Neutrophil (primary cell): ENCODE measurements at regions not wholly inside any gene's neighbourhood (a gene's known extent, or its start where the extent isn't known, plus 50 kb on each side); places are given as distances from the start of the nearest gene placed in this dataset.

Experiments used
- H3K27ac ChIP-seq: fragments of 200-600 bp; sonication (generic); 2 replicates; pipeline ENCODE4 v1.5.1; 2016; ENCODE audit warnings: mild to moderate bottlenecking, moderate library complexity
- H3K27me3 ChIP-seq: fragments of 200-600 bp; sonication (generic); 2 replicates; pipeline ENCODE4 v1.6.0; 2016; ENCODE audit warnings: mild to moderate bottlenecking
- H3K36me3 ChIP-seq: fragments of 200-600 bp; sonication (generic); 2 replicates; pipeline ENCODE4 v1.5.1; 2017
- H3K4me1 ChIP-seq, 2 experiments: fragments of 200-600 bp in 1 of 2; sonication (generic) in 1 of 2; 1 replicate in 1 of 2; 2 replicates in 1 of 2; pipeline versions ENCODE4 v1.5.1 to v1.6.1; 2013 to 2016; ENCODE audit warnings: low read depth in 1 of 2, low read length in 1 of 2, mild to moderate bottlenecking in 1 of 2, moderate library complexity in 1 of 2; ENCODE audit not compliant: control insufficient read depth in 1 of 2, insufficient read depth in 1 of 2
- H3K4me3 ChIP-seq, 2 experiments: fragments of 200-600 bp in 1 of 2; sonication (generic) in 1 of 2; 1 replicate in 1 of 2; 2 replicates in 1 of 2; pipeline ENCODE4 v1.5.1; 2013 to 2016; ENCODE audit warnings: low read depth in 1 of 2, low read length in 1 of 2, mild to moderate bottlenecking in 1 of 2, moderate library complexity in 1 of 2
- H3K9me3 ChIP-seq: fragments of 200-600 bp; sonication (generic); 2 replicates; pipeline ENCODE4 v1.5.1; 2016
- TF ChIP-seq, protein P1 (sequence below): fragments of 200-600 bp; sonication (generic); IDR thresholded peaks from 2 replicates; pipeline ENCODE4 v1.5.1; 2016; ENCODE audit warnings: antibody characterized with exemption

DNA sequence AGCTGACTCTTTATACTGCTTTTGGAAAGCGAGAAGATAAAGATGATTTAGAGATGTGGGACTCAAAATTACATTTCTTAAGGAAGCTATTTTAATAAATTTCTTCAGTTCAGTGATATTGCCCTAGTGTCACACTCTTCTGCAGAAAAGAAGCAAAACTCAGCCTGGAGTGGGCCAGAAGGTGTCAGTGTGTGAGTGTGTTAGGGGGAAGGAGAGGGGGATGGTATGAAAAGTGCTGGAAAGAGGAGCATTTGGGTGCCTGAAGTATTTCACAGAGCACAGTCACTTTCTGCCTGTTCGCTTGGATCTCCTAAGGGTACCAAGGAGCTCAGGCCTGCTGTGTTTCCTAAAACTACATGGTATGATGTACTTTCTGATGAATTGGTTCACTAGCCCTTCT lies 84.5 kb upstream of the FRY start:
- Histone ChIP-seq H3K36me3 (no peaks in the 10 kb centered on the region), H3K4me1 (peaks cover 51 to 57% of the 10 kb centered on the region in 2 experiments), H3K4me3 (no peak overlapping the region), H3K27ac (no peak overlapping the region), H3K9me3 (no peaks in the 10 kb centered on the region), H3K27me3 (no peaks in the 10 kb centered on the region)
- TF ChIP-seq, protein P1, sequence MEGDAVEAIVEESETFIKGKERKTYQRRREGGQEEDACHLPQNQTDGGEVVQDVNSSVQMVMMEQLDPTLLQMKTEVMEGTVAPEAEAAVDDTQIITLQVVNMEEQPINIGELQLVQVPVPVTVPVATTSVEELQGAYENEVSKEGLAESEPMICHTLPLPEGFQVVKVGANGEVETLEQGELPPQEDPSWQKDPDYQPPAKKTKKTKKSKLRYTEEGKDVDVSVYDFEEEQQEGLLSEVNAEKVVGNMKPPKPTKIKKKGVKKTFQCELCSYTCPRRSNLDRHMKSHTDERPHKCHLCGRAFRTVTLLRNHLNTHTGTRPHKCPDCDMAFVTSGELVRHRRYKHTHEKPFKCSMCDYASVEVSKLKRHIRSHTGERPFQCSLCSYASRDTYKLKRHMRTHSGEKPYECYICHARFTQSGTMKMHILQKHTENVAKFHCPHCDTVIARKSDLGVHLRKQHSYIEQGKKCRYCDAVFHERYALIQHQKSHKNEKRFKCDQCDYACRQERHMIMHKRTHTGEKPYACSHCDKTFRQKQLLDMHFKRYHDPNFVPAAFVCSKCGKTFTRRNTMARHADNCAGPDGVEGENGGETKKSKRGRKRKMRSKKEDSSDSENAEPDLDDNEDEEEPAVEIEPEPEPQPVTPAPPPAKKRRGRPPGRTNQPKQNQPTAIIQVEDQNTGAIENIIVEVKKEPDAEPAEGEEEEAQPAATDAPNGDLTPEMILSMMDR: no peak

DNA sequence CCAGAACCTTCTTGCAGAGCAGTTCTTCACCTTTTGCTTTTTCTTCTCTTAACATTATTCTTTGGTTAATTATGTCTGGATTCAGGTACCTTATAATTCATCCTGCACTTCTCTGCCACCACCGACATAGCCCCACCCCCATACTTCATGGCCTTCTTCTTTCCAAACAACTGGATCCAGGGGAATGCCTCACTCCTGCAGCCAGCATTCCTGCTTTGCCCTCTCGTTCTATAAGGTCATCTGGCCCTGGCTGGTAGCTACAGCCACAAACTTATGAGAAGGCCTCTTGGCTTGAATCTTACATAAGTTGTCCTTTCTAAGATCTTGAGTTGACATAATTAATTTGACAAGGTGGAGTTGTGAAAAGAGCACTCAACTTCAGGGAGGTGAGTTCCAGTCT lies 84.1 kb upstream of the FRY start:
- Histone ChIP-seq H3K36me3 (peaks cover 1% of the 10 kb centered on the region), H3K9me3 (no peaks in the 10 kb centered on the region), H3K4me1 (peaks cover 51 to 57% of the 10 kb centered on the region in 2 experiments), H3K27me3 (no peaks in the 10 kb centered on the region), H3K27ac (peak overlapping the region; percentile 14), H3K4me3 (no peak overlapping the region)
- TF ChIP-seq, protein P1: no peak

- Histone ChIP-seq H3K36me3 (peaks cover 6% of the 10 kb centered on the region), H3K4me1 (peaks cover 49 to 52% of the 10 kb centered on the region in 2 experiments), H3K27me3 (no peaks in the 10 kb centered on the region), H3K9me3 (no peaks in the 10 kb centered on the region), H3K4me3 (no peak overlapping the region), H3K27ac (peak overlapping the region; percentile 83)
- TF ChIP-seq, protein P1: no peak
Measured at GRCh38 chr13:31949486-31949885, 82.1 kb upstream of the FRY start.

- TF ChIP-seq, protein P1: no peak
- H3K27me3 ChIP-seq: no peaks in the 10 kb centered on the region
- H3K4me3 ChIP-seq: no peak overlapping the region
- H3K27ac ChIP-seq: peak overlapping the region; percentile 83
- peaks cover 6% of the 10 kb centered on the region for H3K36me3 ChIP-seq
- H3K4me1 ChIP-seq: peaks cover 42 to 45% of the 10 kb centered on the region in 2 experiments
- H3K9me3 ChIP-seq: no peaks in the 10 kb centered on the region
Measured at GRCh38 chr13:31950111-31950815, 81.3 kb upstream of the FRY start.

DNA sequence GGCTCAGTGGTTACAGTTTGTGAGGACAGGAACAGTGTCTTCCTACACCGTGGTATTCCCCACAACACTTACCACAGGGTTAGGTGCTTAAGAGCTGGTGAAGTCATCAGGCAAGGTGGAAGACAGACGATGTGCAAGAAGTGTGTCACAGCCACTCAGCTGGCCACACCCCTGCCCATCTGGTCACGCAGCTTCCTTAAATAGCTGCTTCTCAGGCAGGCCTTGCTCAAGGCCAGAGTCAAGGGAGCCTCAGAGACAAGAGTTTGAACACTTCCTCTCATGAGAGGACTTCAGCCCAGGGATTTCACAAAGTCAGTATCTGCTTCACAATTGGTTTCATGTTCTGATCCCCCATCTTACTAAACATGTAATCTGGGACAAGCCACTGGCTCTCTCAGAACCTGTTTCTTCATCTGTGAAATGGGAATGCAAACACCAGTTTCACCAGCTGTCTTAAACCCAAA lies 80.3 kb upstream of the FRY start:
- Histone ChIP-seq H3K27ac (peak overlapping the region; percentile 83), H3K36me3 (peaks cover 6% of the 10 kb centered on the region), H3K27me3 (no peaks in the 10 kb centered on the region), H3K4me3 (peak overlapping the region in 1 of 2 experiments; percentile 1), H3K9me3 (no peaks in the 10 kb centered on the region), H3K4me1 (peaks cover 50 to 51% of the 10 kb centered on the region in 2 experiments)
- TF ChIP-seq, protein P1: no peak
